ENCODE measurements at regions not wholly inside any gene's neighbourhood (a gene's known extent, or its start where the extent isn't known, plus 50 kb on each side); places are given as distances from the start of the nearest gene placed in this dataset.

DNA sequence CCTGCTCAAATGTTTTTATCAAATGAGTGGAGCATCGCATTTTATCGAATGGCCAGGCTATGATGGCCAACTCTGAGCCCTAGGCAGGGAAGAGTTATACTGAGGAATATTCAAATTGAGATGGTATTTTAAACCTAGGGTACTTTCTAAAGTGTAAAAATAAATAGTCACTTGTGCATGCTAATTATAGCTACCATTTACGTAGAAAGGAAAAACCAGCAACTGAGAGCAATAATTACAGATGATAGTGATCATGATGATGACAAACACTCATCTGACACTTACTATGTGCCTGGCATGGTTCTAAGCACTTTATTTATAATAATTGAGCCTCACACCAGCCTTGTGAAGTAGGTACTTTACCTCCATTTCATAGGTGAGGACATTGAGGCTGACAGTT lies 455.7 kb downstream of the CD83 start:
- no peaks in the 10 kb centered on the region for H3K4me1 ChIP-seq
- no peak overlapping the region for H3K4me3 ChIP-seq
- intact Hi-C loops (cut with DNase I) = no loop called here

DNA sequence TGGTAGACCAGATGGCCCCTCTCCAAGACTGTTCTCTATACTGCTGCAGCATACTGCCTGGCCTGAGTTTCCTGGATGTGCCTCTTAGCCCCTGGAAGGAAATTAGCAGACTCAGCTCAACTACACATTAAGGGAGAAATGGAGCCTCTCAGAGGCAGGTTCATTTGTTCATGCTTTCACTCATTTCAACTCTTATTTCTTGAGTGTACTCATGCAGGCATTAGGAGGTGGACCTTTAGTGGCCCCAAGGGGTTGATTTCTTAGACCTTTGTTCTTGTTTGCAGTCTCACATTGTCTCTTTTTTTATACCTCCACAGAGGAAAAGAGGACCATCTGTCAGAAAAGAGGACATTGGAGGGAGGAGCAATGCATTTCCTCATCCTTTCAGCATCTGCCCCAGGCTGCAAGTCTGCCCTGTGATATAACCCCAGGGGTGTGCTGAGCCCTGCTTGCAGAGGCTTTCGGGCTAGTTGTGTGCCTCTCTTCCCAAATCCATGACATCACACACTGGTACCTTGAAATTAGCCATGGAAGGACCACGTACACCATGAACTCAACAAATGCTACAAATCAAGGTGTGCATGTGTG lies 456.2 kb downstream of the CD83 start:
- Histone ChIP-seq H3K4me3 (no peak overlapping the region), H3K4me1 (no peaks in the 10 kb centered on the region), H3K27me3 (no peaks in the 10 kb centered on the region), H3K9me3 (no peaks in the 10 kb centered on the region), H3K36me3 (replicated peaks in 1 of 2; ENCODE audit: insufficient read depth in 1 of 2, low read depth in 2 of 2) (no peaks in the 10 kb centered on the region), H3K27ac (no peak overlapping the region)
- 77% methylated on average over 2 of the region's 2 CpGs for WGBS, 2 donors
- no peak for DNase-seq
- TF ChIP-seq, protein P1, sequence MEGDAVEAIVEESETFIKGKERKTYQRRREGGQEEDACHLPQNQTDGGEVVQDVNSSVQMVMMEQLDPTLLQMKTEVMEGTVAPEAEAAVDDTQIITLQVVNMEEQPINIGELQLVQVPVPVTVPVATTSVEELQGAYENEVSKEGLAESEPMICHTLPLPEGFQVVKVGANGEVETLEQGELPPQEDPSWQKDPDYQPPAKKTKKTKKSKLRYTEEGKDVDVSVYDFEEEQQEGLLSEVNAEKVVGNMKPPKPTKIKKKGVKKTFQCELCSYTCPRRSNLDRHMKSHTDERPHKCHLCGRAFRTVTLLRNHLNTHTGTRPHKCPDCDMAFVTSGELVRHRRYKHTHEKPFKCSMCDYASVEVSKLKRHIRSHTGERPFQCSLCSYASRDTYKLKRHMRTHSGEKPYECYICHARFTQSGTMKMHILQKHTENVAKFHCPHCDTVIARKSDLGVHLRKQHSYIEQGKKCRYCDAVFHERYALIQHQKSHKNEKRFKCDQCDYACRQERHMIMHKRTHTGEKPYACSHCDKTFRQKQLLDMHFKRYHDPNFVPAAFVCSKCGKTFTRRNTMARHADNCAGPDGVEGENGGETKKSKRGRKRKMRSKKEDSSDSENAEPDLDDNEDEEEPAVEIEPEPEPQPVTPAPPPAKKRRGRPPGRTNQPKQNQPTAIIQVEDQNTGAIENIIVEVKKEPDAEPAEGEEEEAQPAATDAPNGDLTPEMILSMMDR (IDR thresholded peaks at IDR 0.05) = no peak
- no peak for TF ChIP-seq POLR2A (IDR thresholded peaks at IDR 0.05)
- ATAC-seq = no peak
- intact Hi-C loops (cut with DNase I) = no loop called here

More for the DNA sequence above, 455.7 kb downstream of the CD83 start:
- no peak overlapping the region for H3K27ac ChIP-seq
- DNase-seq (no peak), ATAC-seq (no peak)
- H3K9me3 ChIP-seq = no peaks in the 10 kb centered on the region
- WGBS, 2 donors = 87 to 92% methylated on average over 3 of the region's 3 CpGs
- TF ChIP-seq POLR2A (IDR thresholded peaks at IDR 0.05) = no peak
- TF ChIP-seq, protein P1 (IDR thresholded peaks at IDR 0.05) = no peak
- no peaks in the 10 kb centered on the region for H3K36me3 ChIP-seq (replicated peaks in 1 of 2; ENCODE audit: insufficient read depth in 1 of 2, low read depth in 2 of 2)
- H3K27me3 ChIP-seq = no peaks in the 10 kb centered on the region

DNA sequence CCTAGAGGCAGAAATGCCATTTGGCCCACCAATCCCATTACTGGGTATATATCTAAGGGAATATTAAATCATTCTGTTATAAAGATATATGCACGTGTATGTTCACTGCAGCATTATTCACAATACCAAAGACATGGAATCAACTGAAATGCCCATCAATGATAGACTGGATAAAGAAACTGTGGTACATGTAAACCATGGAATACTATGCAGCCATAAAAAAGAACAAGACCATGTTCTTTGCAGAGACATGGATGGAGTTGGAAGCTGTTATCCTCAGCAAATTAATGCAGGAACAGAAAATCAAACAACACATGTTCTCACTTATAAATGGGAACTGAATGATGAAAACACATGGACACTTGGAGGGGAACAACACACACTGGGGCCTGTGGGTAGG lies 458.4 kb downstream of the CD83 start:
- intact Hi-C loops (cut with DNase I) = no loop called here
- DNase-seq = no peak
- Histone ChIP-seq H3K27me3 (no peaks in the 10 kb centered on the region), H3K9me3 (no peaks in the 10 kb centered on the region), H3K4me1 (no peaks in the 10 kb centered on the region), H3K4me3 (no peak overlapping the region), H3K36me3 (replicated peaks in 1 of 2; ENCODE audit: insufficient read depth in 1 of 2, low read depth in 2 of 2) (no peaks in the 10 kb centered on the region), H3K27ac (no peak overlapping the region)
- no peak for TF ChIP-seq POLR2A (IDR thresholded peaks at IDR 0.05)
- TF ChIP-seq, protein P1 (IDR thresholded peaks at IDR 0.05) = no peak
- WGBS, 2 donors = 58 to 65% methylated on average over 1 of the region's 1 CpG
- ATAC-seq = no peak

- TF ChIP-seq, protein P1 (IDR thresholded peaks at IDR 0.05) = no peak
- TF ChIP-seq POLR2A (IDR thresholded peaks at IDR 0.05) = no peak
- DNase-seq = no peak
- Histone ChIP-seq H3K4me1 (no peaks in the 10 kb centered on the region), H3K36me3 (replicated peaks in 1 of 2; ENCODE audit: insufficient read depth in 1 of 2, low read depth in 2 of 2) (no peaks in the 10 kb centered on the region), H3K9me3 (no peaks in the 10 kb centered on the region), H3K27me3 (no peaks in the 10 kb centered on the region), H3K27ac (no peak overlapping the region), H3K4me3 (no peak overlapping the region)
- 53 to 57% methylated on average over 3 of the region's 3 CpGs for WGBS, 2 donors
- intact Hi-C loops (cut with DNase I) = no loop called here
- ATAC-seq = no peak
Measured at GRCh38 chr6:14578994-14579393, 461.4 kb downstream of the CD83 start.

DNA sequence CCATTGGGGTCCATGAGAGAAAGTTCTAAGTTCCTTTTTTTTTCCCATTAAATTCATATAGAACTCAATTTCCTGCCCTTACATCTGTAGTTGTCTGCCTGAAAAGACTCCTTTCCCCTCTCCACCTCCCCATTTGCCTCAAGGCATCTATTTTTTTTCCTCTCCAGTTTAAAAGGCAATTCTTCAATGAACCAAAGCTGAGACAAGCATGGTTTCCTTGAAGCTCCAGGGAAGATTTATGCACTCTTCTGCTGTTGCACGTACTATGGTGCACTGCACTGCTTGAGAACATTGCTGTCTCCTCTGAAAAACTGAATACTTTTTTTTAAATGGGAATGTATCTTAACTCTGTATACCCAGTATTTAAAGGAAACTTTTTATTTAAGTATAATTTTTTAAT lies 465.2 kb downstream of the CD83 start:
- Histone ChIP-seq H3K27ac (no peak overlapping the region), H3K27me3 (no peaks in the 10 kb centered on the region), H3K36me3 (replicated peaks in 1 of 2; ENCODE audit: insufficient read depth in 1 of 2, low read depth in 2 of 2) (no peaks in the 10 kb centered on the region), H3K4me1 (no peaks in the 10 kb centered on the region), H3K9me3 (no peaks in the 10 kb centered on the region), H3K4me3 (no peak overlapping the region)
- DNase-seq (no peak), ATAC-seq (no peak)
- TF ChIP-seq, protein P1 (IDR thresholded peaks at IDR 0.05) = no peak
- TF ChIP-seq POLR2A (IDR thresholded peaks at IDR 0.05) = no peak
- 95 to 100% methylated on average over 1 of the region's 1 CpG for WGBS, 2 donors
- intact Hi-C loops (cut with DNase I) = no loop called here

Data from body of pancreas (tissue), 4 donors.